Fibroblast of lung (primary cell): ENCODE measurements at regions not wholly inside any gene's neighbourhood (a gene's known extent, or its start where the extent isn't known, plus 50 kb on each side); places are given as distances from the start of the nearest gene placed in this dataset.

Experiments
- EZH2 ChIP-seq: IDR thresholded peaks from 2 replicates; pipeline ENCODE4 v1.5.1; 2012; ENCODE audit warnings: low read length, control low read depth, mild to moderate bottlenecking; ENCODE audit errors: missing control alignments
- TF ChIP-seq, protein P1 (sequence below), 2 donors: IDR thresholded peaks in 1 of 2; conservative IDR thresholded peaks in 1 of 2; 1 replicate in 1 of 2; 2 replicates in 1 of 2; pipeline ENCODE4 v1.5.1; 2011 to 2012; ENCODE audit warnings: low read length in 2 of 2, control low read depth in 1 of 2, inconsistent platforms in 1 of 2, low read depth in 1 of 2, mild to moderate bottlenecking in 1 of 2

DNA sequence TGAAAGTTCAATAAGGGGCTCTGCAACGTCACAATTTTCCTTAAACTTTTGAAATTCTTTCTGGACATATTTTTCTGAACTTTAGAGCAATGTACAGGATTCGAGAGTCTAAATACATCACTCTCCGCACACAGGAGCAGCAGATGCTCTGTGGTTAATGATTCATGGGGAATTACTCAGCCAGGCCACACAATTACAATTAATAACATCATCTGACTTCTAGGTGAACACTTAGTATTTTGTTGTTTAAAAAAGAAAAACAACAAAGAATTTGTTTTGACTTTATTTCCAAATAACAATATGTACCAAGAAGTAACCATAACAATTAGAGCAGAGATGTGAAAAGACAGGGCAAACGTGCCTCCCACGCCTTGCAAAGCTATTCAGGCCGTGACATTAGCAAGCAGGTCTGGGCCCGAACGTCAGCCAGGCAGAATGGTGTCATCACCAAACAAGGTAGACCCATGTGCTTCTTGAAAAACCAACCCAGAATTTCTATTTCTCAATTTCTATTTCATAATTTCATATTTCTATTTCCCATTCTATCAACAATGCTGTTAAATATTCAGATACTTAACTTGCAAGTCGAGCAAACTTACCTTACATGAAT lies 236.3 kb downstream of the COL4A1 start:
- TF ChIP-seq, protein P1, sequence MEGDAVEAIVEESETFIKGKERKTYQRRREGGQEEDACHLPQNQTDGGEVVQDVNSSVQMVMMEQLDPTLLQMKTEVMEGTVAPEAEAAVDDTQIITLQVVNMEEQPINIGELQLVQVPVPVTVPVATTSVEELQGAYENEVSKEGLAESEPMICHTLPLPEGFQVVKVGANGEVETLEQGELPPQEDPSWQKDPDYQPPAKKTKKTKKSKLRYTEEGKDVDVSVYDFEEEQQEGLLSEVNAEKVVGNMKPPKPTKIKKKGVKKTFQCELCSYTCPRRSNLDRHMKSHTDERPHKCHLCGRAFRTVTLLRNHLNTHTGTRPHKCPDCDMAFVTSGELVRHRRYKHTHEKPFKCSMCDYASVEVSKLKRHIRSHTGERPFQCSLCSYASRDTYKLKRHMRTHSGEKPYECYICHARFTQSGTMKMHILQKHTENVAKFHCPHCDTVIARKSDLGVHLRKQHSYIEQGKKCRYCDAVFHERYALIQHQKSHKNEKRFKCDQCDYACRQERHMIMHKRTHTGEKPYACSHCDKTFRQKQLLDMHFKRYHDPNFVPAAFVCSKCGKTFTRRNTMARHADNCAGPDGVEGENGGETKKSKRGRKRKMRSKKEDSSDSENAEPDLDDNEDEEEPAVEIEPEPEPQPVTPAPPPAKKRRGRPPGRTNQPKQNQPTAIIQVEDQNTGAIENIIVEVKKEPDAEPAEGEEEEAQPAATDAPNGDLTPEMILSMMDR (conservative IDR thresholded peaks at IDR 0.05 in 1 of 2, IDR thresholded peaks at IDR 0.05 in 1 of 2; ENCODE audit: low read depth in 1 of 2, low read length in 2 of 2), result no peak
- no peak for TF ChIP-seq EZH2
